Hepatocyte (in vitro differentiated cells): ENCODE measurements at regions not wholly inside any gene's neighbourhood (a gene's known extent, or its start where the extent isn't known, plus 50 kb on each side); places are given as distances from the start of the nearest gene placed in this dataset.

ENCODE experiments used
- DNase-seq: peaks from one replicate; pipeline ENCODE4 v3.0.0-alpha.2; 2016; ENCODE audit warnings: low spot score
- H2AFZ ChIP-seq: fragments of 200-600 bp; sonication (generic); 2 replicates; pipeline ENCODE4 v1.6.0; 2016; ENCODE audit warnings: antibody characterized with exemption, mild to moderate bottlenecking
- H3K27ac ChIP-seq: fragments of 200-600 bp; sonication (generic); 2 replicates; pipeline ENCODE4 v1.5.1; 2016; ENCODE audit warnings: mild to moderate bottlenecking
- H3K27me3 ChIP-seq: fragments of 200-600 bp; sonication (generic); 2 replicates; pipeline ENCODE4 v1.6.1; 2016
- H3K36me3 ChIP-seq: fragments of 200-600 bp; sonication (generic); replicated peaks from 2 replicates; pipeline ENCODE4 v1.5.1; 2016; ENCODE audit warnings: low read depth; ENCODE audit not compliant: insufficient read depth
- H3K4me1 ChIP-seq: fragments of 200-600 bp; sonication (generic); 2 replicates; pipeline ENCODE4 v1.5.1; 2016; ENCODE audit warnings: mild to moderate bottlenecking, moderate library complexity; ENCODE audit not compliant: insufficient read depth
- H3K4me2 ChIP-seq: fragments of 200-600 bp; sonication (generic); 2 replicates; pipeline ENCODE4 v1.6.0; 2016
- H3K4me3 ChIP-seq: fragments of 200-600 bp; sonication (generic); 2 replicates; pipeline ENCODE4 v1.5.1; 2016; ENCODE audit warnings: mild to moderate bottlenecking
- H3K79me2 ChIP-seq: fragments of 200-600 bp; sonication (generic); 2 replicates; pipeline ENCODE4 v1.6.0; 2017; ENCODE audit warnings: mild to moderate bottlenecking
- H3K9me2 ChIP-seq: fragments of 200-600 bp; sonication (generic); replicated peaks from 2 replicates; pipeline ENCODE4 v1.6.0; 2017; ENCODE audit warnings: mild to moderate bottlenecking; ENCODE audit not compliant: insufficient read depth
- H3K9me3 ChIP-seq: fragments of 200-600 bp; sonication (generic); 2 replicates; pipeline ENCODE4 v1.5.1; 2016; ENCODE audit warnings: low read depth, mild to moderate bottlenecking
- H4K20me1 ChIP-seq: fragments of 200-600 bp; sonication (generic); 2 replicates; pipeline ENCODE4 v1.6.0; 2016; ENCODE audit warnings: mild to moderate bottlenecking; ENCODE audit not compliant: insufficient read depth, poor library complexity, severe bottlenecking
- EZH2 ChIP-seq: fragments of 200-600 bp; sonication (generic); IDR thresholded peaks from 2 replicates; pipeline ENCODE4 v1.6.1; 2016; ENCODE audit warnings: antibody characterized with exemption, mild to moderate bottlenecking, borderline replicate concordance
- EZH2phosphoT487 ChIP-seq: fragments of 200-600 bp; sonication (generic); IDR thresholded peaks from one replicate; pipeline ENCODE4 v1.6.1; 2018; ENCODE audit warnings: antibody characterized with exemption, mild to moderate bottlenecking, low read depth, moderate library complexity; ENCODE audit not compliant: unreplicated experiment, severe bottlenecking
- WGBS: methylation state at CpG from one replicate; pipeline ENCODE4 v1.1.6; 2016; ENCODE audit warnings: low lambda C conversion rate; ENCODE audit errors: missing lambda C conversion rate; 5-methylcytosine and 5-hydroxymethylcytosine counted together
- TF ChIP-seq, protein P1 (sequence below): fragments of 200-600 bp; sonication (generic); IDR thresholded peaks from 2 replicates; pipeline ENCODE4 v1.5.1; 2016; ENCODE audit warnings: antibody characterized with exemption, mild to moderate bottlenecking; ENCODE audit not compliant: poor library complexity

DNA sequence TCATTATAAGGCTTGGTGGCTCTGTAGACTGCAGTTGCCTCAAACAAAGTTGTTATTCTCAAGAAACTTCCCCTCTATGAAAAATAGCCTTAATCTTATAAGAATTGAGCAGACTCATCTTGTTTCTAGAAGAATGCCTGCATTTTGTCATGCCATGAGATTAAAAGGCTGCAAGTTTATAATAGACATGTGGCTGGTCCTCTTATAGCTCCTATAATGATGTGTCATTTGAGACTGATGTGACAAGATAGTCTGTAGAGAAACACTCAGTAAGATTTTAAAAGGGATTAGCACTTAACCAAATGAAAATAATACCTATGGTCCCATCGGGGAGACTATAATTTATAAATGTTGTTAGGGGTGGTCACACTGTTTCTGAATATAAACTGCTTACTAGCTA is 312.5 kb downstream of the OXSM start:
- WGBS: 37% methylated on average over 1 of the region's 1 CpG
- no peaks in the 10 kb centered on the region for H3K9me2 ChIP-seq
- no peak overlapping the region for H2AFZ ChIP-seq
- H3K4me1 ChIP-seq: peaks cover 13% of the 10 kb centered on the region
- no peak overlapping the region for H3K4me2 ChIP-seq
- H3K27me3 ChIP-seq: no peaks in the 10 kb centered on the region
- no peaks in the 10 kb centered on the region for H3K79me2 ChIP-seq
- H3K9me3 ChIP-seq: no peaks in the 10 kb centered on the region
- H3K36me3 ChIP-seq: no peaks in the 10 kb centered on the region
- H3K27ac ChIP-seq: no peak overlapping the region
- TF ChIP-seq, protein P1, sequence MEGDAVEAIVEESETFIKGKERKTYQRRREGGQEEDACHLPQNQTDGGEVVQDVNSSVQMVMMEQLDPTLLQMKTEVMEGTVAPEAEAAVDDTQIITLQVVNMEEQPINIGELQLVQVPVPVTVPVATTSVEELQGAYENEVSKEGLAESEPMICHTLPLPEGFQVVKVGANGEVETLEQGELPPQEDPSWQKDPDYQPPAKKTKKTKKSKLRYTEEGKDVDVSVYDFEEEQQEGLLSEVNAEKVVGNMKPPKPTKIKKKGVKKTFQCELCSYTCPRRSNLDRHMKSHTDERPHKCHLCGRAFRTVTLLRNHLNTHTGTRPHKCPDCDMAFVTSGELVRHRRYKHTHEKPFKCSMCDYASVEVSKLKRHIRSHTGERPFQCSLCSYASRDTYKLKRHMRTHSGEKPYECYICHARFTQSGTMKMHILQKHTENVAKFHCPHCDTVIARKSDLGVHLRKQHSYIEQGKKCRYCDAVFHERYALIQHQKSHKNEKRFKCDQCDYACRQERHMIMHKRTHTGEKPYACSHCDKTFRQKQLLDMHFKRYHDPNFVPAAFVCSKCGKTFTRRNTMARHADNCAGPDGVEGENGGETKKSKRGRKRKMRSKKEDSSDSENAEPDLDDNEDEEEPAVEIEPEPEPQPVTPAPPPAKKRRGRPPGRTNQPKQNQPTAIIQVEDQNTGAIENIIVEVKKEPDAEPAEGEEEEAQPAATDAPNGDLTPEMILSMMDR: no peak
- TF ChIP-seq EZH2 (no peak), EZH2phosphoT487 (no peak)
- no peaks in the 10 kb centered on the region for H4K20me1 ChIP-seq
- H3K4me3 ChIP-seq: no peak overlapping the region
- no peak for DNase-seq

DNA sequence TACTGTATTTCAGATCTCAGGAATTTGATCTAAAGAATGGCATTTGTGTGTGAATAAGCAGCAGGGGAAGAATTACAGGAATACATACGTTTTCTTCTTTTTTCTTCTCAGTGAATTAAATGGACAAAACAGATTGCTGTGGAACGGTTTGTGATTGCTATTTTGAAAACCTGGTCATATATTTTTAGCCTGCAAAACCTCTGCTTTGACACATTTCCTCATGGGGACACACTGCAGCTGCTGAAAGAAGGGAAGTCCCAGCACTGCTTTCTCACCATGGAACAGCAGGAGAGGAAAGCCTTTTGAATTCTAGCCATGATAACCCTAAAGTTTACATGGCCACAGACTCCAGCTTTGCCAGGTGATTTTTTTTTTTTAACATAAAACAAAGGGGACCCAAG is 315.0 kb downstream of the OXSM start:
- Histone ChIP-seq H3K9me3 (no peaks in the 10 kb centered on the region), H4K20me1 (no peaks in the 10 kb centered on the region), H3K36me3 (no peaks in the 10 kb centered on the region), H3K27ac (peak overlapping the region; percentile 7), H3K4me1 (peaks cover 13% of the 10 kb centered on the region), H3K4me2 (no peak overlapping the region), H3K9me2 (no peaks in the 10 kb centered on the region), H3K27me3 (no peaks in the 10 kb centered on the region), H2AFZ (no peak overlapping the region), H3K79me2 (no peaks in the 10 kb centered on the region), H3K4me3 (no peak overlapping the region)
- TF ChIP-seq EZH2 (no peak), EZH2phosphoT487 (no peak)
- DNase-seq: no peak
- WGBS: 46% methylated on average over 2 of the region's 2 CpGs

DNA sequence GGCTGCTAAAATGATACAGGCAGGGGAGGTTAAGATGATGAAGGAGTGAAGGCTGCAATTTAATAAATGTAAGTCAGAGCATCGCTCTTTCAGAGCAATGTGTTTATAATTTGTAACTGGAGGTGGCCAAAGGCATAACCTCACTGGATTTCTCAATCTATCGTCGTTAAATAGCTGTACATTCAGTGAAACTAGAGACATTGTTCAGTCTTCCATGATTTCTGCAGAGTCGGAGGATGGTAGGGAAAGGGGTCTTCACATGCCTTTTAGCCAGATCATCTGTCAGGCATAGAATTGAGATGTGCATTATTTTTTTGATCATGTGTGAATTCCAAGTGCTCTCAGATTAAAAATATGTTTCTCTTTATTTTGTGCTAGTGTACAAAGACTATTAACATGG is 315.4 kb downstream of the OXSM start:
- no peaks in the 10 kb centered on the region for H3K9me2 ChIP-seq
- no peak overlapping the region for H3K4me3 ChIP-seq
- TF ChIP-seq EZH2 (no peak), EZH2phosphoT487 (no peak)
- TF ChIP-seq, protein P1: no peak
- no peak overlapping the region for H3K4me2 ChIP-seq
- H2AFZ ChIP-seq: no peak overlapping the region
- peaks cover 13% of the 10 kb centered on the region for H3K4me1 ChIP-seq
- no peaks in the 10 kb centered on the region for H3K36me3 ChIP-seq
- no peaks in the 10 kb centered on the region for H3K27me3 ChIP-seq
- no peaks in the 10 kb centered on the region for H4K20me1 ChIP-seq
- H3K79me2 ChIP-seq: no peaks in the 10 kb centered on the region
- no peaks in the 10 kb centered on the region for H3K9me3 ChIP-seq
- 41% methylated on average over 4 of the region's 4 CpGs for WGBS
- H3K27ac ChIP-seq: peak overlapping the region; percentile 7
- no peak for DNase-seq

DNA sequence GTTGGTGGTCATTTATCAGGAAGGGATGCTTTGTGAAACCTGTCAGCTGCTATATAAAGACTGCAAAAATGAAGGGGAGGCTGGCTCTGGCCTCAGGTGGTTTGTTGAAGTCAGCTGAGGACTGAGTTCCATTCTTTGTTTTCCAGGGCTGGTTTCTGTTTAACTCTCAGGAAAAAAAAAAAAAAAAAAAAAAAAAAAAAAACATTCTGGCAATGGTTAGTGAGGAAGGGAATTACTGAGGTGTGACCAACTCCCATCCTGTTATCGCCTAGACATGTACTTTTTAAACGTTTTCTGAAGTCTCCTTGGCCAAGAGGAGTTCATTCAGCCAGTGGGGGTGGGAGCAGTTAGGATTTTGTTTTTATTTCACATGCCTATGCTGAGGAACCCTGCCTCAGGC is 316.3 kb downstream of the OXSM start:
- WGBS: 40% methylated on average over 2 of the region's 2 CpGs
- peak; percentile 9 for DNase-seq

More for the DNA sequence above, 316.3 kb downstream of the OXSM start:
- H3K36me3 ChIP-seq: no peaks in the 10 kb centered on the region
- no peaks in the 10 kb centered on the region for H3K27me3 ChIP-seq
- no peak overlapping the region for H3K27ac ChIP-seq
- H3K4me2 ChIP-seq: no peak overlapping the region
- H3K9me2 ChIP-seq: no peaks in the 10 kb centered on the region
- no peaks in the 10 kb centered on the region for H3K79me2 ChIP-seq
- H4K20me1 ChIP-seq: no peaks in the 10 kb centered on the region
- no peaks in the 10 kb centered on the region for H3K9me3 ChIP-seq
- no peak for TF ChIP-seq EZH2
- TF ChIP-seq, protein P1: no peak
- TF ChIP-seq EZH2phosphoT487: no peak
- no peak overlapping the region for H2AFZ ChIP-seq
- peaks cover 13% of the 10 kb centered on the region for H3K4me1 ChIP-seq
- no peak overlapping the region for H3K4me3 ChIP-seq
